IPS-18a (cell line): ENCODE measurements at regions not wholly inside any gene's neighbourhood (a gene's known extent, or its start where the extent isn't known, plus 50 kb on each side); places are given as distances from the start of the nearest gene placed in this dataset.
"Not testable (repeated sequence)": the region's sequence is repeated elsewhere in the genome, so short reads cannot be mapped to it uniquely, and the experiment has no call there.

Source experiments
- H3K27ac ChIP-seq: one replicate; pipeline ENCODE4 v1.5.1; 2013; ENCODE audit warnings: low read length
- H3K27me3 ChIP-seq: one replicate; pipeline ENCODE4 v1.6.1; 2013; ENCODE audit warnings: mild to moderate bottlenecking, low read length; ENCODE audit not compliant: control insufficient read depth, insufficient read depth
- H3K36me3 ChIP-seq: one replicate; pipeline ENCODE4 v1.6.1; 2013; ENCODE audit warnings: low read depth, low read length; ENCODE audit not compliant: control insufficient read depth
- H3K4me1 ChIP-seq: one replicate; pipeline ENCODE4 v1.6.1; 2013; ENCODE audit warnings: low read depth, low read length; ENCODE audit not compliant: control insufficient read depth
- H3K4me3 ChIP-seq: one replicate; pipeline ENCODE4 v1.5.1; 2013; ENCODE audit warnings: low read length
- H3K9ac ChIP-seq: one replicate; pipeline ENCODE4 v1.6.1; 2013; ENCODE audit warnings: mild to moderate bottlenecking, low read length, moderate library complexity
- H3K9me3 ChIP-seq: one replicate; pipeline ENCODE4 v1.6.1; 2013; ENCODE audit warnings: low read depth, low read length; ENCODE audit not compliant: control insufficient read depth

GRCh38 chr9:42656789-42657188 lies 473.3 kb downstream of the SPATA31A6 start:
- not testable (repeated sequence) for H3K4me1 ChIP-seq, H3K36me3 ChIP-seq, H3K4me3 ChIP-seq, H3K27me3 ChIP-seq, H3K27ac ChIP-seq, H3K9me3 ChIP-seq, H3K9ac ChIP-seq

GRCh38 chr9:42657496-42657895 lies 474.0 kb downstream of the SPATA31A6 start:
- H3K9ac ChIP-seq, H3K36me3 ChIP-seq, H3K27me3 ChIP-seq, H3K9me3 ChIP-seq, H3K27ac ChIP-seq, H3K4me1 ChIP-seq, H3K4me3 ChIP-seq: not testable (repeated sequence)

DNA sequence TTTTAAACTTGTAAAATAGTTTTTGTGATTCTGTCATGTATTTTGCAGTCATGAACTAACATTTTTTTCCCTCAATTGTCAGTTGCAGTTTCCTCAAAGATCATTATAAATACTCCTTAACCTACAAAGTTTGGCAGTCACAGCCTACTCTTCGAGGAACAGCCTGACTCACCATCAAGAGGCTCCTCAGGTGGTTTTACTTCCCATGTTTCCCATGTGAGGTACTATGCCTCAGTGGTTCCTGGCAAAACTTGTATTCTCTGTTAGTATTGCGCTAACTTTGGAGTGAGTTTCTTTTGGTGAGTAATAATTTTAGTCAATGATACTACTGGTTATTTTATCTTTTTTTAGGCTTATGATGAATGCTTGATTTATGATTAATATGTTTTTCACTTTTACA lies 513.7 kb downstream of the SPATA31A6 start:
- H3K9me3 ChIP-seq, H3K4me1 ChIP-seq, H3K27me3 ChIP-seq, H3K4me3 ChIP-seq, H3K27ac ChIP-seq, H3K36me3 ChIP-seq, H3K9ac ChIP-seq: not testable (repeated sequence)

DNA sequence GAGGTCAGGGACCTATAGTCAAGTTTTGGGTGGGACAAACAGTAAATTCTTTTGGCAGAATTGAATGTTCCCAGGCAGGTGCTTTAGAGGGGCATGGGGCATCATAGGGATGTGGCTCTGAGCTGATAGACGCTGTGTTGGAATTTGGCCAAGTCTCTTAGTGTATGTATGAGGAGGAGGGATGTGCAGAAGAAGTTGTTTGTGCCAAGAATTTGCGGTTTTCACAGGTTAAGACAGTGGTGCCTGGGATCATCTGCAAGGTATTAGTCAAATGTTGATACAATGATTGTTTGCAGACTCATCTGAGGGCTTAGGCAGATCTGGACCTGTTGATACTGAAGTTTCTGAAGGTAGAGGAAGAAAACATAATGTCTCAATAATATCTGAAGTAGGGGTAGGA lies 519.4 kb downstream of the SPATA31A6 start:
- H3K4me1 ChIP-seq, H3K27me3 ChIP-seq, H3K27ac ChIP-seq, H3K9me3 ChIP-seq, H3K4me3 ChIP-seq, H3K9ac ChIP-seq, H3K36me3 ChIP-seq: not testable (repeated sequence)

GRCh38 chr9:42724841-42725835 lies 541.7 kb downstream of the SPATA31A6 start:
- not testable (repeated sequence) for H3K4me3 ChIP-seq

DNA sequence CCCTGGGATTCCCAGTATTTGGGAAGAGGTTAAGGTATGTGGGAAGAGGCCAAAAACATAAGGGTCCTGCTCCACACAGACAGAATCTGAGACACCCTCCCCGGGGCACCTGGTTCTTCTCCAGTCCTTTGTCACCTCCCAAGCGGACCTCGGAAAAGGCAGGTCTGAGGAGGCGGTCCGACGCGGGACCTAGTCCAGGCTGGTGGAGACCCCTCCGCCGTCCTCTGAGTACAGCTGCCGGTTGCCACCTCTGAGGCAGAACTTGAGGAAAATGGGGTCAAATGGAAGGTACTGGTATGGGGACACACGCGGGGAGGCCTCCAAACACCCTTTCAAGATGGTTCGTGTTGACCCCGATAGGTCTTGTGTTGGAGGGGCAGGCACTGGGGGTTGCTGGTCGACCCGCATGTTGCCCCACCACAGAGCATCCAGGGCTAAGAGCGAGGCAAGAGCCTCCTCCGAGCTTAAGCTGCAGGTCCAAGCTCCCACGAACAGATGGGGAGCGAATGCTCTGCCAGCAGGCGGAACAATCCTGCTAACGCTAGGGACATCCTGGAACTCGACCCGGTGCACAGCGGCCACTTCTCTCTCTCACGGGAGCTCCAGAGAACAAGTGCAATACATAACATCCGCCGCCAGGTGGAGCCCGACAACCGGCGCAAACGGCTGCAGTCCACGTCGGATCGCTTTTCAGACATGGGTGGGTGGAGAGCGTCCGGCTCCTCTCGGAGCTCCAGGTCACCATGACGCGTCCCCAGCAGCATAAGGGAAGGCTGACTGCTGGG lies 559.8 kb downstream of the SPATA31A6 start:
- H3K4me1 ChIP-seq, H3K4me3 ChIP-seq, H3K9ac ChIP-seq, H3K9me3 ChIP-seq, H3K36me3 ChIP-seq, H3K27ac ChIP-seq: not testable (repeated sequence)
- H3K27me3 ChIP-seq: peaks cover 41% of the 10 kb centered on the region

More at GRCh38 chr9:42724841-42725835, 541.7 kb downstream of the SPATA31A6 start:
- H3K9me3 ChIP-seq, H3K27me3 ChIP-seq, H3K36me3 ChIP-seq, H3K4me1 ChIP-seq, H3K27ac ChIP-seq, H3K9ac ChIP-seq: not testable (repeated sequence)

DNA sequence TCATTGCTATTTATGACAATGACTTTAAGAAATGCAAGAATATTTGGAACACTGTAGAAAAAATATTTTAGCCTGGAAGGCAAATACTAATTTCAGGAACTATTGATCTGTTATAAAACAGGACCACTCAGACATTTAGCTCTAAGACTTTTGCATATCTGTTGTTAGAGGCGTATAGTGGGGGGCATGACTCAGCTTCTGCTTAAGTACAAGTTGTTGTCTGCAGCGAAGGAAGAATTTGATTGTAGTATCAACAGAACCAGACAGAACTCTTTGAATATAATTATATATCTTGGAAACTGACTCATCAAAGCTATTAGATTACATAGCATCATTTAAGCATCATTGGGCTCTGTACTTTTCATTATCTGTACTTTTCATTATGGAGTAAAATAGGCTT lies 573.8 kb downstream of the SPATA31A6 start:
- not testable (repeated sequence) for H3K4me1 ChIP-seq, H3K27me3 ChIP-seq, H3K9me3 ChIP-seq, H3K4me3 ChIP-seq, H3K27ac ChIP-seq, H3K9ac ChIP-seq, H3K36me3 ChIP-seq

GRCh38 chr9:42759320-42759719 lies 575.9 kb downstream of the SPATA31A6 start:
- not testable (repeated sequence) for H3K9me3 ChIP-seq, H3K27ac ChIP-seq, H3K27me3 ChIP-seq, H3K4me1 ChIP-seq, H3K9ac ChIP-seq, H3K36me3 ChIP-seq, H3K4me3 ChIP-seq

- H3K9me3 ChIP-seq, H3K9ac ChIP-seq, H3K36me3 ChIP-seq, H3K27me3 ChIP-seq, H3K4me1 ChIP-seq, H3K4me3 ChIP-seq, H3K27ac ChIP-seq: not testable (repeated sequence)
These were observed 598.7 kb downstream of the SPATA31A6 start for GRCh38 chr9:42782201-42782600.

DNA sequence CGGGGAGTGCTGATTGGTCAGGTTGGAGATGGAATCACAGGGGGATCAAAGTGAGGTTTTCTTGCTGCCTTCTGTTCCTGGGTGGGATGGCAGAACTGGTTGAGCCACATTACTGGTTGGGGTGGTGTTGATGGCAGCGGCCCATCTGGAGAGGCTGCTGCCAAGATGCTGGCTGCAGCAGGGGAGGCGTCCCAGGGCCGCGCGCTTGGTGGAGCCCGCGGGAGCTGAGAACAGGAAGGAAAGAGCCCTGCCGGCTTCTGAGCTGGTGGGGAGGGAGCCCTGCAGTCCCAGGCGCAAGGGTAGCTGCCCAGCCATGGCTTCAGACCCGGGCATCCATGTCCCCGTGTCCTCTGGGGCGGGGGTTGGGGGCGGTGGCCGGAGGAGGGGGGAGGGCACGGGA lies 609.3 kb downstream of the SPATA31A6 start:
- not testable (repeated sequence) for H3K4me1 ChIP-seq, H3K27ac ChIP-seq, H3K9me3 ChIP-seq, H3K9ac ChIP-seq, H3K36me3 ChIP-seq, H3K4me3 ChIP-seq
- peaks cover 50% of the 10 kb centered on the region for H3K27me3 ChIP-seq

DNA sequence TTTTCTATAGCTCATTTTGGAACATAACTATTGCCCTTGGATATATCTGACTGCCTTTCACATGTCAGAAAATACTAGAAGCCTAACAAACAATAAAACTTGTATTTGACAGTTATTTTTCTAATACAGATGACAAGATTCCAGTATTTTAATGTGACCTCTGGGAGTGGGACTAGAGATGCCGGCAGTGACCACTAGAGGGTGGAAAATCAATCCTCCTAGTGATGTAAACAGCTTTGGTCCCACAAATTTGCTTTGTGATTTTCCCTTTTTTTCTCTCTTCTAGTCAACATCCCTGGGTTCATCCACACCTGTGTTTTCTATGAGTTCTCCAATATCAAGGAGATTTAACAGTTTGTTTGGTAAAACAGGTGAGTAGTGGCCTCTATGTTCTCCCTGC lies 615.1 kb downstream of the SPATA31A6 start:
- H3K9me3 ChIP-seq, H3K27ac ChIP-seq, H3K4me3 ChIP-seq, H3K9ac ChIP-seq, H3K36me3 ChIP-seq: not testable (repeated sequence)
- Histone ChIP-seq H3K4me1 (peaks cover 12% of the 10 kb centered on the region), H3K27me3 (peaks cover 43% of the 10 kb centered on the region)

GRCh38 chr9:42802716-42803115 lies 619.3 kb downstream of the SPATA31A6 start:
- not testable (repeated sequence) for H3K9ac ChIP-seq, H3K9me3 ChIP-seq, H3K4me3 ChIP-seq, H3K27ac ChIP-seq, H3K36me3 ChIP-seq
- Histone ChIP-seq H3K4me1 (peaks cover 18% of the 10 kb centered on the region), H3K27me3 (peaks cover 55% of the 10 kb centered on the region)
